GM12878 (cell line): ENCODE measurements at regions not wholly inside any gene's neighbourhood (a gene's known extent, or its start where the extent isn't known, plus 50 kb on each side); places are given as distances from the start of the nearest gene placed in this dataset.

Experiments used
- ATAC-seq: fragments of 200-7000 bp; cut with Tn5 transposase; 3 replicates; pipeline ENCODE4 v1.9.1; 2020; ENCODE audit warnings: mild to moderate bottlenecking, moderate library complexity
- BruUV-seq: library from RNA; stranded (reverse); fragments of 400-500 nt; replicated peaks from 2 replicates; lab custom pipeline; 2021; lab: Mats Ljungman, UMichigan
- CTCF ChIA-PET: fragments of 300-600 bp; sonication (Branson Sonifier 250); formaldehyde crosslinking; extraction: SDS; loops from one replicate; lab custom pipeline; 2021; ENCODE audit warnings: inconsistent platforms; lab: Yijun Ruan, JAX
- POLR2A ChIA-PET: fragments of 350-600 bp; formaldehyde crosslinking; extraction: SDS; loops from one replicate; lab custom pipeline; 2021; ENCODE audit warnings: inconsistent platforms; lab: Charles Lee
- RAD21 ChIA-PET: fragments of 300-600 bp; sonication (Branson Sonifier 250); formaldehyde crosslinking; loops from one replicate; lab custom pipeline; 2023; ENCODE audit warnings: antibody characterized with exemption; ENCODE audit not compliant: unreplicated experiment; lab: Charles Lee
- SMC1A ChIA-PET: fragments of 300-600 bp; sonication (Branson Sonifier 250); formaldehyde crosslinking; loops from one replicate; lab custom pipeline; 2023; ENCODE audit not compliant: unreplicated experiment, uncharacterized antibody; lab: Charles Lee
- DNase-seq: peaks from one replicate; pipeline ENCODE4 v3.0.0-alpha.2; 2011; ENCODE audit warnings: low read depth, low spot score
- FAIRE-seq: peaks from 3 replicates; lab custom pipeline; 2011; peaks lifted over from hg19 to GRCh38; lab: Jason Lieb, UNC
- H2AFZ ChIP-seq: 2 replicates; pipeline ENCODE4 v1.6.0; 2011; ENCODE audit warnings: low read depth, low read length, control low read depth; ENCODE audit not compliant: control insufficient read depth
- H3K27ac ChIP-seq: 2 replicates; pipeline ENCODE4 v1.5.1; 2011; ENCODE audit warnings: control low read depth; ENCODE audit not compliant: control insufficient read depth, insufficient read depth
- H3K27me3 ChIP-seq, 2 experiments: replicated peaks in 1 of 2; 2 replicates each; pipeline versions ENCODE4 v1.6.0 to v1.6.1; 2011; ENCODE audit warnings: low read length in 1 of 2; ENCODE audit not compliant: control insufficient read depth in 2 of 2, insufficient read depth in 2 of 2
- H3K36me3 ChIP-seq, 2 experiments: 2 replicates each; pipeline ENCODE4 v1.5.1; 2011; ENCODE audit warnings: low read length in 1 of 2; ENCODE audit not compliant: control insufficient read depth in 2 of 2, insufficient read depth in 2 of 2
- H3K4me1 ChIP-seq: 2 replicates; pipeline ENCODE4 v1.6.1; 2011; ENCODE audit warnings: mild to moderate bottlenecking, low read length, moderate library complexity, mixed read lengths; ENCODE audit not compliant: control insufficient read depth, insufficient read depth
- H3K4me2 ChIP-seq: 2 replicates; pipeline ENCODE4 v1.6.0; 2011; ENCODE audit warnings: control low read depth; ENCODE audit not compliant: control insufficient read depth, insufficient read depth
- H3K4me3 ChIP-seq: fragments of 200-600 bp; sonication (generic); 2 replicates; pipeline ENCODE4 v1.5.1; 2016
- H3K79me2 ChIP-seq: 2 replicates; pipeline ENCODE4 v1.6.0; 2011; ENCODE audit warnings: low read length; ENCODE audit not compliant: control insufficient read depth, insufficient read depth
- H3K9ac ChIP-seq: 2 replicates; pipeline ENCODE4 v1.8.0; 2011; ENCODE audit warnings: low read length, control low read depth, mixed read lengths; ENCODE audit not compliant: control insufficient read depth, insufficient read depth
- H3K9me3 ChIP-seq: replicated peaks from 3 replicates; pipeline ENCODE4 v1.5.1; 2011; ENCODE audit warnings: mild to moderate bottlenecking, low read length; ENCODE audit not compliant: control insufficient read depth, insufficient read depth
- H4K20me1 ChIP-seq: 2 replicates; pipeline ENCODE4 v1.6.0; 2011; ENCODE audit not compliant: control insufficient read depth, insufficient read depth
- GATAD2B ChIP-seq: fragments of 450-650 bp; conservative IDR thresholded peaks from 2 replicates; pipeline ENCODE4 v1.6.1; 2017; ENCODE audit warnings: low read depth, mild to moderate bottlenecking, moderate library complexity
- MEF2B ChIP-seq: fragments of 450-650 bp; IDR thresholded peaks from 2 replicates; pipeline ENCODE4 v1.6.1; 2018; ENCODE audit warnings: mild to moderate bottlenecking, moderate library complexity; ENCODE audit not compliant: partially characterized antibody, poor library complexity, severe bottlenecking
- NFYA ChIP-seq: IDR thresholded peaks from 2 replicates; pipeline ENCODE4 v1.6.1; 2011; ENCODE audit warnings: low read depth, mild to moderate bottlenecking, low read length, improper control_type of control experiment, borderline replicate concordance
- NFYB ChIP-seq: IDR thresholded peaks from 2 replicates; pipeline ENCODE4 v1.6.1; 2011; ENCODE audit warnings: low read depth, mild to moderate bottlenecking, low read length, improper control_type of control experiment, moderate library complexity; ENCODE audit not compliant: insufficient read depth
- POLR2A ChIP-seq: IDR thresholded peaks from 2 replicates; pipeline ENCODE4 v1.6.1; 2011; ENCODE audit warnings: low read depth, mild to moderate bottlenecking, low read length
- SIN3A ChIP-seq: IDR thresholded peaks from 2 replicates; pipeline ENCODE4 v1.6.1; 2012; ENCODE audit warnings: low read depth, low read length, improper control_type of control experiment
- SREBF1 ChIP-seq: IDR thresholded peaks from 2 replicates; pipeline ENCODE4 v1.6.1; 2012; ENCODE audit warnings: mild to moderate bottlenecking, low read length
- WGBS: methylation state at CpG from one replicate; pipeline ENCODE4 v1.1.6; 2016; ENCODE audit warnings: low lambda C conversion rate; ENCODE audit not compliant: insufficient replicate concordance, insufficient coverage; ENCODE audit errors: missing lambda C conversion rate; 5-methylcytosine and 5-hydroxymethylcytosine counted together
- in situ Hi-C: fragments of 300-500 bp; cut with MboI; formaldehyde crosslinking; loops from 9 replicates; pipeline ENCODE4 v1.14.3; 2018; ENCODE audit warnings: mixed read lengths
- intact Hi-C: fragments of 100-400 bp; cut with micrococcal nuclease; formaldehyde crosslinking; loops from one replicate; pipeline ENCODE4 v1.14.2; 2022; ENCODE audit not compliant: unreplicated experiment
- TF ChIP-seq, protein P1 (sequence below): fragments of 450-650 bp; IDR thresholded peaks from 2 replicates; pipeline ENCODE4 v1.6.1; 2017; ENCODE audit warnings: mild to moderate bottlenecking, moderate library complexity
- TF ChIP-seq, protein P2 (sequence below): fragments of 450-650 bp; IDR thresholded peaks from 2 replicates; pipeline ENCODE4 v1.6.1; 2017; ENCODE audit warnings: mild to moderate bottlenecking, moderate library complexity
- TF ChIP-seq, protein P3 (sequence below): IDR thresholded peaks from 2 replicates; pipeline ENCODE4 v1.6.1; 2011; ENCODE audit warnings: low read depth, mild to moderate bottlenecking, low read length, moderate library complexity, borderline replicate concordance; ENCODE audit errors: extremely low read depth

DNA sequence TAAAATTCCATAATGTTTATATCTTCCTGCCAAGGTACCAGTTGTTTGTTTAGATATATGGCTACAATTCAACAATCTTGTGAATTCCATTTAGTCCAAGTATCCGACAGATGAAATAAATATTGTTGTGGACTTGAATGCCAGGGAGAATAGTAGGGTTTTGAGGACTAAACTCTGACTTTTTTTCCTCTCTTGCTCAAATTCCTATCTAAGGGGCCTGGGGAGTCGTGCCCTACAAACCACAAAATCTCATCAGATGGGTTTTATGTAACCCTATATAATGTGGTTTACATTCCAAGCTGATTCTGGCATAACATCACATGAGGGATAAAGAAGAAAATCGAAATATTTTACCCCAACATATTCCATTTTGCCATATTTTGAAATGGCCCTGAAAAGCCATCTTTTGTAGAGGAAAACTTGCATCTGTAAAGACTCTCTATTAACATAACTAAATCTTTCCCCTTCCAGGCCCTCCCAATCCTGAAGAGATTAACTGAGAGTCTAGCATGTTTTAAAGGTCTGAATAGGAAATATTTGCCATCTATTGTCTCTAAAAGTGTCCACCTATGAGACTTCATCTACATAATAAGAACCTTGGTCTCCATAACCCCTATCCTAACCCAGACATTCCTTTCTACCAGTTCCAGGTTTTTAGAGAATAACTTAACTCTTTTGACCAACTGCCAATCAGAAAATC, 184.7 kb upstream of the KITLG start (continued):
- no peak for TF ChIP-seq GATAD2B
- TF ChIP-seq, all 136 proteins: peak for 0

DNA sequence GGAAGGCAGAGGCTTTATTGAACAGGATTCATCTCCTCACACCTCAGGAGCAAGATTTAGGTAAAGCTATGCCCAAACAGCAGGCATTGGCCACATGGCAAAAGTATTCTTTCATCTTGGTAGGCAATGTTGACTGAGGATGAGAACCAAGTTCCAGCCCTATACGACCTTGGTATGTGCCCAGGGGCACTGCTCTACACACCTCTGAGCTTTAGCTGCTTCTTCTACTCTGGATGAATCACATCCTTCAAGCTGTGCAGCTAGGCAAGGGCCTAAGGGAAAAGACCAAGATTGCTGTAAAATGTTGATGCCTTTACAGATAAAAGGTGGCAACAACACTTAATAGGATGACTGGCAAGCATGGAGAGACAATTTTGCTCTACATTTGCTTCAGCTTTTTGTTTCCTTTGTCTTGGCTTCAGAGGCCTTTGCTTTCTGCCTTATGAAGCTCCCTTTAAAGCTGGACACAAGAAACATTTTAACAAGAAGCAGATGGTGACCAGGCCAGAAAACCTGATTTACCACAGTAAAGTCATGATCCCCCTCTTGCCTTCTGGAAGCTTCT, 183.3 kb upstream of the KITLG start:
- FAIRE-seq, result no peak
- TF ChIP-seq NFYA, result no peak
- TF ChIP-seq SIN3A, result no peak
- TF ChIP-seq, protein P1, sequence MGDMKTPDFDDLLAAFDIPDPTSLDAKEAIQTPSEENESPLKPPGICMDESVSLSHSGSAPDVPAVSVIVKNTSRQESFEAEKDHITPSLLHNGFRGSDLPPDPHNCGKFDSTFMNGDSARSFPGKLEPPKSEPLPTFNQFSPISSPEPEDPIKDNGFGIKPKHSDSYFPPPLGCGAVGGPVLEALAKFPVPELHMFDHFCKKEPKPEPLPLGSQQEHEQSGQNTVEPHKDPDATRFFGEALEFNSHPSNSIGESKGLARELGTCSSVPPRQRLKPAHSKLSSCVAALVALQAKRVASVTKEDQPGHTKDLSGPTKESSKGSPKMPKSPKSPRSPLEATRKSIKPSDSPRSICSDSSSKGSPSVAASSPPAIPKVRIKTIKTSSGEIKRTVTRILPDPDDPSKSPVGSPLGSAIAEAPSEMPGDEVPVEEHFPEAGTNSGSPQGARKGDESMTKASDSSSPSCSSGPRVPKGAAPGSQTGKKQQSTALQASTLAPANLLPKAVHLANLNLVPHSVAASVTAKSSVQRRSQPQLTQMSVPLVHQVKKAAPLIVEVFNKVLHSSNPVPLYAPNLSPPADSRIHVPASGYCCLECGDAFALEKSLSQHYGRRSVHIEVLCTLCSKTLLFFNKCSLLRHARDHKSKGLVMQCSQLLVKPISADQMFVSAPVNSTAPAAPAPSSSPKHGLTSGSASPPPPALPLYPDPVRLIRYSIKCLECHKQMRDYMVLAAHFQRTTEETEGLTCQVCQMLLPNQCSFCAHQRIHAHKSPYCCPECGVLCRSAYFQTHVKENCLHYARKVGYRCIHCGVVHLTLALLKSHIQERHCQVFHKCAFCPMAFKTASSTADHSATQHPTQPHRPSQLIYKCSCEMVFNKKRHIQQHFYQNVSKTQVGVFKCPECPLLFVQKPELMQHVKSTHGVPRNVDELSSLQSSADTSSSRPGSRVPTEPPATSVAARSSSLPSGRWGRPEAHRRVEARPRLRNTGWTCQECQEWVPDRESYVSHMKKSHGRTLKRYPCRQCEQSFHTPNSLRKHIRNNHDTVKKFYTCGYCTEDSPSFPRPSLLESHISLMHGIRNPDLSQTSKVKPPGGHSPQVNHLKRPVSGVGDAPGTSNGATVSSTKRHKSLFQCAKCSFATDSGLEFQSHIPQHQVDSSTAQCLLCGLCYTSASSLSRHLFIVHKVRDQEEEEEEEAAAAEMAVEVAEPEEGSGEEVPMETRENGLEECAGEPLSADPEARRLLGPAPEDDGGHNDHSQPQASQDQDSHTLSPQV, result no peak
- no peak for TF ChIP-seq NFYB
- TF ChIP-seq, protein P2, sequence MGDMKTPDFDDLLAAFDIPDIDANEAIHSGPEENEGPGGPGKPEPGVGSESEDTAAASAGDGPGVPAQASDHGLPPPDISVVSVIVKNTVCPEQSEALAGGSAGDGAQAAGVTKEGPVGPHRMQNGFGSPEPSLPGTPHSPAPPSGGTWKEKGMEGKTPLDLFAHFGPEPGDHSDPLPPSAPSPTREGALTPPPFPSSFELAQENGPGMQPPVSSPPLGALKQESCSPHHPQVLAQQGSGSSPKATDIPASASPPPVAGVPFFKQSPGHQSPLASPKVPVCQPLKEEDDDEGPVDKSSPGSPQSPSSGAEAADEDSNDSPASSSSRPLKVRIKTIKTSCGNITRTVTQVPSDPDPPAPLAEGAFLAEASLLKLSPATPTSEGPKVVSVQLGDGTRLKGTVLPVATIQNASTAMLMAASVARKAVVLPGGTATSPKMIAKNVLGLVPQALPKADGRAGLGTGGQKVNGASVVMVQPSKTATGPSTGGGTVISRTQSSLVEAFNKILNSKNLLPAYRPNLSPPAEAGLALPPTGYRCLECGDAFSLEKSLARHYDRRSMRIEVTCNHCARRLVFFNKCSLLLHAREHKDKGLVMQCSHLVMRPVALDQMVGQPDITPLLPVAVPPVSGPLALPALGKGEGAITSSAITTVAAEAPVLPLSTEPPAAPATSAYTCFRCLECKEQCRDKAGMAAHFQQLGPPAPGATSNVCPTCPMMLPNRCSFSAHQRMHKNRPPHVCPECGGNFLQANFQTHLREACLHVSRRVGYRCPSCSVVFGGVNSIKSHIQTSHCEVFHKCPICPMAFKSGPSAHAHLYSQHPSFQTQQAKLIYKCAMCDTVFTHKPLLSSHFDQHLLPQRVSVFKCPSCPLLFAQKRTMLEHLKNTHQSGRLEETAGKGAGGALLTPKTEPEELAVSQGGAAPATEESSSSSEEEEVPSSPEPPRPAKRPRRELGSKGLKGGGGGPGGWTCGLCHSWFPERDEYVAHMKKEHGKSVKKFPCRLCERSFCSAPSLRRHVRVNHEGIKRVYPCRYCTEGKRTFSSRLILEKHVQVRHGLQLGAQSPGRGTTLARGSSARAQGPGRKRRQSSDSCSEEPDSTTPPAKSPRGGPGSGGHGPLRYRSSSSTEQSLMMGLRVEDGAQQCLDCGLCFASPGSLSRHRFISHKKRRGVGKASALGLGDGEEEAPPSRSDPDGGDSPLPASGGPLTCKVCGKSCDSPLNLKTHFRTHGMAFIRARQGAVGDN, result no peak
- TF ChIP-seq MEF2B, result no peak
- no peak for TF ChIP-seq SREBF1
- TF ChIP-seq, protein P3, sequence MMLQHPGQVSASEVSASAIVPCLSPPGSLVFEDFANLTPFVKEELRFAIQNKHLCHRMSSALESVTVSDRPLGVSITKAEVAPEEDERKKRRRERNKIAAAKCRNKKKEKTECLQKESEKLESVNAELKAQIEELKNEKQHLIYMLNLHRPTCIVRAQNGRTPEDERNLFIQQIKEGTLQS, result no peak
- no peak for TF ChIP-seq POLR2A

More for the DNA sequence above, 183.3 kb upstream of the KITLG start:
- Histone ChIP-seq H2AFZ (no peak overlapping the region), H3K79me2 (no peaks in the 10 kb centered on the region), H3K4me2 (no peak overlapping the region), H3K9me3 (no peaks in the 10 kb centered on the region), H3K4me1 (no peaks in the 10 kb centered on the region), H3K27ac (no peak overlapping the region), H3K4me3 (no peak overlapping the region), H4K20me1 (no peaks in the 10 kb centered on the region), H3K36me3 (no peaks in the 10 kb centered on the region), H3K27me3 (no peaks in the 10 kb centered on the region), H3K9ac (no peak overlapping the region)
- in situ Hi-C loops (no loop called here), intact Hi-C loops (no loop called here)
- POLR2A ChIA-PET, result no interaction called here
- WGBS, result 0% methylated on average over 1 of the region's 1 CpG
- RAD21 ChIA-PET, result no interaction called here
- no peak for ATAC-seq
- DNase-seq, result no peak
- CTCF ChIA-PET, result no interaction called here
- SMC1A ChIA-PET, result interaction anchor here (0.6 kb wide), 1 partner anchor 121 kb away, joined by 3 read pairs; no protein-coding TSS in a partner anchor
- BruUV-seq, result no TSS peak
